ENCODE measurements at regions not wholly inside any gene's neighbourhood (a gene's known extent, or its start where the extent isn't known, plus 50 kb on each side); places are given as distances from the start of the nearest gene placed in this dataset.

DNA sequence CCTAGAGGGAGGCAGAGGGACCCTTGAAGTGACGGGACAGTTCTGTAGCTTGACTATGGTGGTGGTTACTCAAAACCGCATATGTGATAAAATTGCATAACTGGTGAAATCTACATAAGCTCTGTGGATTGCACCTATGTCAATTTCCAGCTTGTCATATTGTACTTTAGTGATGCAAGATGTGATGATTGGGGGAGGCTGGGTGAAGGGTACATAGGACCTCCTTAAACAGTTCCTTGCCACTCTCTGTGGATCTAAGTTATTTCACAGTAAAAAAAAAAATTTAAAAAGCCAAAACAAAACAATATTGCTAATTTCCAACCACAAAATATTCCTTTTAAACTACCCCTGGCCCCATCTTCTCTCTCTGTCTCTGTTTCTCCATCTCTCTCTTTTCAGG, 472.6 kb upstream of the SULF2 start (continued):
- TF ChIP-seq ZBTB21 (CRISPR knock-in tag; IDR thresholded peaks at IDR 0.05; ENCODE audit: borderline replicate concordance), result no peak
- TF ChIP-seq, protein P1, sequence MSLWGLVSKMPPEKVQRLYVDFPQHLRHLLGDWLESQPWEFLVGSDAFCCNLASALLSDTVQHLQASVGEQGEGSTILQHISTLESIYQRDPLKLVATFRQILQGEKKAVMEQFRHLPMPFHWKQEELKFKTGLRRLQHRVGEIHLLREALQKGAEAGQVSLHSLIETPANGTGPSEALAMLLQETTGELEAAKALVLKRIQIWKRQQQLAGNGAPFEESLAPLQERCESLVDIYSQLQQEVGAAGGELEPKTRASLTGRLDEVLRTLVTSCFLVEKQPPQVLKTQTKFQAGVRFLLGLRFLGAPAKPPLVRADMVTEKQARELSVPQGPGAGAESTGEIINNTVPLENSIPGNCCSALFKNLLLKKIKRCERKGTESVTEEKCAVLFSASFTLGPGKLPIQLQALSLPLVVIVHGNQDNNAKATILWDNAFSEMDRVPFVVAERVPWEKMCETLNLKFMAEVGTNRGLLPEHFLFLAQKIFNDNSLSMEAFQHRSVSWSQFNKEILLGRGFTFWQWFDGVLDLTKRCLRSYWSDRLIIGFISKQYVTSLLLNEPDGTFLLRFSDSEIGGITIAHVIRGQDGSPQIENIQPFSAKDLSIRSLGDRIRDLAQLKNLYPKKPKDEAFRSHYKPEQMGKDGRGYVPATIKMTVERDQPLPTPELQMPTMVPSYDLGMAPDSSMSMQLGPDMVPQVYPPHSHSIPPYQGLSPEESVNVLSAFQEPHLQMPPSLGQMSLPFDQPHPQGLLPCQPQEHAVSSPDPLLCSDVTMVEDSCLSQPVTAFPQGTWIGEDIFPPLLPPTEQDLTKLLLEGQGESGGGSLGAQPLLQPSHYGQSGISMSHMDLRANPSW (CRISPR knock-in tag; conservative IDR thresholded peaks at IDR 0.05; ENCODE audit: low read depth), result no peak
- no peak for TF ChIP-seq MXD4 (CRISPR knock-in tag; IDR thresholded peaks at IDR 0.05; ENCODE audit: borderline replicate concordance)
- no peak for TF ChIP-seq NFATC4 (CRISPR knock-in tag; IDR thresholded peaks at IDR 0.05)
- no peak for TF ChIP-seq SP1 (CRISPR knock-in tag; conservative IDR thresholded peaks at IDR 0.05)
- no peak for TF ChIP-seq TP53 (CRISPR knock-in tag; IDR thresholded peaks at IDR 0.05)
- TF ChIP-seq, protein P2, sequence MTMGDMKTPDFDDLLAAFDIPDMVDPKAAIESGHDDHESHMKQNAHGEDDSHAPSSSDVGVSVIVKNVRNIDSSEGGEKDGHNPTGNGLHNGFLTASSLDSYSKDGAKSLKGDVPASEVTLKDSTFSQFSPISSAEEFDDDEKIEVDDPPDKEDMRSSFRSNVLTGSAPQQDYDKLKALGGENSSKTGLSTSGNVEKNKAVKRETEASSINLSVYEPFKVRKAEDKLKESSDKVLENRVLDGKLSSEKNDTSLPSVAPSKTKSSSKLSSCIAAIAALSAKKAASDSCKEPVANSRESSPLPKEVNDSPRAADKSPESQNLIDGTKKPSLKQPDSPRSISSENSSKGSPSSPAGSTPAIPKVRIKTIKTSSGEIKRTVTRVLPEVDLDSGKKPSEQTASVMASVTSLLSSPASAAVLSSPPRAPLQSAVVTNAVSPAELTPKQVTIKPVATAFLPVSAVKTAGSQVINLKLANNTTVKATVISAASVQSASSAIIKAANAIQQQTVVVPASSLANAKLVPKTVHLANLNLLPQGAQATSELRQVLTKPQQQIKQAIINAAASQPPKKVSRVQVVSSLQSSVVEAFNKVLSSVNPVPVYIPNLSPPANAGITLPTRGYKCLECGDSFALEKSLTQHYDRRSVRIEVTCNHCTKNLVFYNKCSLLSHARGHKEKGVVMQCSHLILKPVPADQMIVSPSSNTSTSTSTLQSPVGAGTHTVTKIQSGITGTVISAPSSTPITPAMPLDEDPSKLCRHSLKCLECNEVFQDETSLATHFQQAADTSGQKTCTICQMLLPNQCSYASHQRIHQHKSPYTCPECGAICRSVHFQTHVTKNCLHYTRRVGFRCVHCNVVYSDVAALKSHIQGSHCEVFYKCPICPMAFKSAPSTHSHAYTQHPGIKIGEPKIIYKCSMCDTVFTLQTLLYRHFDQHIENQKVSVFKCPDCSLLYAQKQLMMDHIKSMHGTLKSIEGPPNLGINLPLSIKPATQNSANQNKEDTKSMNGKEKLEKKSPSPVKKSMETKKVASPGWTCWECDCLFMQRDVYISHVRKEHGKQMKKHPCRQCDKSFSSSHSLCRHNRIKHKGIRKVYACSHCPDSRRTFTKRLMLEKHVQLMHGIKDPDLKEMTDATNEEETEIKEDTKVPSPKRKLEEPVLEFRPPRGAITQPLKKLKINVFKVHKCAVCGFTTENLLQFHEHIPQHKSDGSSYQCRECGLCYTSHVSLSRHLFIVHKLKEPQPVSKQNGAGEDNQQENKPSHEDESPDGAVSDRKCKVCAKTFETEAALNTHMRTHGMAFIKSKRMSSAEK (CRISPR knock-in tag; IDR thresholded peaks at IDR 0.05; ENCODE audit: borderline replicate concordance), result no peak
- TF ChIP-seq FOXP1 (CRISPR knock-in tag; IDR thresholded peaks at IDR 0.05; ENCODE audit: borderline replicate concordance), result no peak

DNA sequence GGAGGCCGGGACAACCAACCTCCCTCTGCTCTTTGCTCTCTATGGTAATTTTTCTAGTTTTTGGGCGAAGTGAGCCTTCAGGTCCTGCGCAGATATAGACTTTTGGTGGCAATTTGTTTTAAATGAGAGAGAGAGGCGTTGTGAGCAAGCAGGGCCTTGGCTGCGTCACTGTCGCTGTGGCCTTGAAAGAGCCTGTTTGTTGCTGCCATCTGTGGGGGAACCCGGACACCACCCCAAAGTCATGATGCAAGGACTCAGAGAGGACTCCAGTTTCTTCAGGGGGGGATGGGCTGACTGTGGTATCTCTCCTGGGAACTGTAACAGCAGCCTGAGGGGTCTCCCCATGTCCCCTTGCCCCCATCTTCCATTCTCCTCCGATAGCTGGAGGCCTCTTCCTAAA, 462.7 kb upstream of the SULF2 start:
- ATAC-seq, result no peak
- ChIA-PET POLR2A (no interaction called here), CTCF (no interaction called here)
- DNase-seq (ENCODE audit: low spot score), result no peak
- Mint-ChIP-seq H3K36me3 (peaks cover 4% of the 10 kb centered on the region; the same call in 1 of the 2 replicates), H3K4me3 (no peak overlapping the region), H3K4me1 (peaks cover 28% of the 10 kb centered on the region), H3K9me3 (peaks cover 15% of the 10 kb centered on the region), H3K27ac (no peak overlapping the region), H3K27me3 (ENCODE audit: low read depth) (no peaks in the 10 kb centered on the region; the same call in 1 of the 2 replicates)
- TF ChIP-seq MYBL2 (CRISPR knock-in tag; IDR thresholded peaks at IDR 0.05) (no peak), GABPB1 (CRISPR knock-in tag; IDR thresholded peaks at IDR 0.05) (no peak), GRHL2 (CRISPR knock-in tag; IDR thresholded peaks at IDR 0.05; ENCODE audit: insufficient replicate concordance, severe bottlenecking) (no peak), FOXK1 (CRISPR knock-in tag; IDR thresholded peaks at IDR 0.05) (no peak), ZNF317 (CRISPR knock-in tag; IDR thresholded peaks at IDR 0.05; ENCODE audit: borderline replicate concordance, low read depth) (no peak)
- TF ChIP-seq, protein P3, sequence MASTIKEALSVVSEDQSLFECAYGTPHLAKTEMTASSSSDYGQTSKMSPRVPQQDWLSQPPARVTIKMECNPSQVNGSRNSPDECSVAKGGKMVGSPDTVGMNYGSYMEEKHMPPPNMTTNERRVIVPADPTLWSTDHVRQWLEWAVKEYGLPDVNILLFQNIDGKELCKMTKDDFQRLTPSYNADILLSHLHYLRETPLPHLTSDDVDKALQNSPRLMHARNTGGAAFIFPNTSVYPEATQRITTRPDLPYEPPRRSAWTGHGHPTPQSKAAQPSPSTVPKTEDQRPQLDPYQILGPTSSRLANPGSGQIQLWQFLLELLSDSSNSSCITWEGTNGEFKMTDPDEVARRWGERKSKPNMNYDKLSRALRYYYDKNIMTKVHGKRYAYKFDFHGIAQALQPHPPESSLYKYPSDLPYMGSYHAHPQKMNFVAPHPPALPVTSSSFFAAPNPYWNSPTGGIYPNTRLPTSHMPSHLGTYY (CRISPR knock-in tag; IDR thresholded peaks at IDR 0.05), result no peak
- TF ChIP-seq, protein P4, sequence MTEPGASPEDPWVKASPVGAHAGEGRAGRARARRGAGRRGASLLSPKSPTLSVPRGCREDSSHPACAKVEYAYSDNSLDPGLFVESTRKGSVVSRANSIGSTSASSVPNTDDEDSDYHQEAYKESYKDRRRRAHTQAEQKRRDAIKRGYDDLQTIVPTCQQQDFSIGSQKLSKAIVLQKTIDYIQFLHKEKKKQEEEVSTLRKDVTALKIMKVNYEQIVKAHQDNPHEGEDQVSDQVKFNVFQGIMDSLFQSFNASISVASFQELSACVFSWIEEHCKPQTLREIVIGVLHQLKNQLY (CRISPR knock-in tag; IDR thresholded peaks at IDR 0.05), result no peak
- TF ChIP-seq, protein P5, sequence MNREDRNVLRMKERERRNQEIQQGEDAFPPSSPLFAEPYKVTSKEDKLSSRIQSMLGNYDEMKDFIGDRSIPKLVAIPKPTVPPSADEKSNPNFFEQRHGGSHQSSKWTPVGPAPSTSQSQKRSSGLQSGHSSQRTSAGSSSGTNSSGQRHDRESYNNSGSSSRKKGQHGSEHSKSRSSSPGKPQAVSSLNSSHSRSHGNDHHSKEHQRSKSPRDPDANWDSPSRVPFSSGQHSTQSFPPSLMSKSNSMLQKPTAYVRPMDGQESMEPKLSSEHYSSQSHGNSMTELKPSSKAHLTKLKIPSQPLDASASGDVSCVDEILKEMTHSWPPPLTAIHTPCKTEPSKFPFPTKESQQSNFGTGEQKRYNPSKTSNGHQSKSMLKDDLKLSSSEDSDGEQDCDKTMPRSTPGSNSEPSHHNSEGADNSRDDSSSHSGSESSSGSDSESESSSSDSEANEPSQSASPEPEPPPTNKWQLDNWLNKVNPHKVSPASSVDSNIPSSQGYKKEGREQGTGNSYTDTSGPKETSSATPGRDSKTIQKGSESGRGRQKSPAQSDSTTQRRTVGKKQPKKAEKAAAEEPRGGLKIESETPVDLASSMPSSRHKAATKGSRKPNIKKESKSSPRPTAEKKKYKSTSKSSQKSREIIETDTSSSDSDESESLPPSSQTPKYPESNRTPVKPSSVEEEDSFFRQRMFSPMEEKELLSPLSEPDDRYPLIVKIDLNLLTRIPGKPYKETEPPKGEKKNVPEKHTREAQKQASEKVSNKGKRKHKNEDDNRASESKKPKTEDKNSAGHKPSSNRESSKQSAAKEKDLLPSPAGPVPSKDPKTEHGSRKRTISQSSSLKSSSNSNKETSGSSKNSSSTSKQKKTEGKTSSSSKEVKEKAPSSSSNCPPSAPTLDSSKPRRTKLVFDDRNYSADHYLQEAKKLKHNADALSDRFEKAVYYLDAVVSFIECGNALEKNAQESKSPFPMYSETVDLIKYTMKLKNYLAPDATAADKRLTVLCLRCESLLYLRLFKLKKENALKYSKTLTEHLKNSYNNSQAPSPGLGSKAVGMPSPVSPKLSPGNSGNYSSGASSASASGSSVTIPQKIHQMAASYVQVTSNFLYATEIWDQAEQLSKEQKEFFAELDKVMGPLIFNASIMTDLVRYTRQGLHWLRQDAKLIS (CRISPR knock-in tag; IDR thresholded peaks at IDR 0.05; ENCODE audit: borderline replicate concordance), result no peak
- TF ChIP-seq, protein P6, sequence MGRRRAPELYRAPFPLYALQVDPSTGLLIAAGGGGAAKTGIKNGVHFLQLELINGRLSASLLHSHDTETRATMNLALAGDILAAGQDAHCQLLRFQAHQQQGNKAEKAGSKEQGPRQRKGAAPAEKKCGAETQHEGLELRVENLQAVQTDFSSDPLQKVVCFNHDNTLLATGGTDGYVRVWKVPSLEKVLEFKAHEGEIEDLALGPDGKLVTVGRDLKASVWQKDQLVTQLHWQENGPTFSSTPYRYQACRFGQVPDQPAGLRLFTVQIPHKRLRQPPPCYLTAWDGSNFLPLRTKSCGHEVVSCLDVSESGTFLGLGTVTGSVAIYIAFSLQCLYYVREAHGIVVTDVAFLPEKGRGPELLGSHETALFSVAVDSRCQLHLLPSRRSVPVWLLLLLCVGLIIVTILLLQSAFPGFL (CRISPR knock-in tag; IDR thresholded peaks at IDR 0.05; ENCODE audit: borderline replicate concordance), result no peak
